ENCODE measurements at regions not wholly inside any gene's neighbourhood (a gene's known extent, or its start where the extent isn't known, plus 50 kb on each side); places are given as distances from the start of the nearest gene placed in this dataset.

GRCh38 chr2:217694291-217694690, 308.5 kb downstream of the TNS1 start:
- no peak for TF ChIP-seq CTCF (IDR thresholded peaks at IDR 0.05)
- no peak for TF ChIP-seq POLR2A (IDR thresholded peaks at IDR 0.05)

All from testis (tissue), 2 donors.